Endothelial cell of umbilical vein (primary cell): ENCODE measurements at regions not wholly inside any gene's neighbourhood (a gene's known extent, or its start where the extent isn't known, plus 50 kb on each side); places are given as distances from the start of the nearest gene placed in this dataset.

Experiments
- BruUV-seq: library from RNA; stranded (reverse); fragments of 400-500 nt; replicated peaks from 2 replicates; lab custom pipeline; 2021; lab: Mats Ljungman, UMichigan
- CTCF ChIA-PET: fragments of 300-600, 350-600 bp; sonication (Branson Sonifier 250); formaldehyde crosslinking; loops from one replicate; lab custom pipeline; 2021; ENCODE audit warnings: antibody characterized with exemption, inconsistent platforms; lab: Charles Lee
- POLR2A ChIA-PET: fragments of 300-600, 350-600 bp; sonication (Branson Sonifier 250); formaldehyde crosslinking; loops from one replicate; lab custom pipeline; 2021; ENCODE audit warnings: antibody characterized with exemption, inconsistent platforms; lab: Charles Lee
- DNase-seq: peaks from one replicate; pipeline ENCODE4 v3.0.0-alpha.2; 2011; ENCODE audit warnings: low read depth, low spot score
- FAIRE-seq: peaks from 2 replicates; lab custom pipeline; 2011; peaks lifted over from hg19 to GRCh38; lab: Jason Lieb, UNC
- H2AFZ ChIP-seq: 2 replicates; pipeline ENCODE4 v1.6.0; 2012; ENCODE audit warnings: low read depth, low read length, control low read depth, inconsistent platforms
- H3K27ac ChIP-seq: 2 replicates; pipeline ENCODE4 v1.5.1; 2011; ENCODE audit warnings: low read depth, mild to moderate bottlenecking, control low read depth, low read length, moderate library complexity; ENCODE audit not compliant: insufficient read depth
- H3K27me3 ChIP-seq, 2 experiments: 2 replicates each; pipeline versions ENCODE4 v1.6.0 to v1.6.1; 2011; ENCODE audit warnings: low read length in 2 of 2, mixed read lengths in 1 of 2; ENCODE audit not compliant: control insufficient read depth in 2 of 2, insufficient read depth in 2 of 2
- H3K36me3 ChIP-seq, 2 experiments: 2 replicates in 1 of 2; 3 replicates in 1 of 2; pipeline ENCODE4 v1.5.1; 2011; ENCODE audit warnings: low read length in 2 of 2, mild to moderate bottlenecking in 1 of 2, moderate library complexity in 1 of 2; ENCODE audit not compliant: control insufficient read depth in 2 of 2, insufficient read depth in 2 of 2; ENCODE audit errors: extremely low read depth in 1 of 2
- H3K4me1 ChIP-seq: 3 replicates; pipeline ENCODE4 v1.5.1; 2011; ENCODE audit warnings: mild to moderate bottlenecking, low read length; ENCODE audit not compliant: control insufficient read depth, insufficient read depth; ENCODE audit errors: extremely low read depth
- H3K4me2 ChIP-seq: 2 replicates; pipeline ENCODE4 v1.6.1; 2011; ENCODE audit warnings: low read length, control low read depth, mixed read lengths; ENCODE audit not compliant: insufficient read depth
- H3K4me3 ChIP-seq, 3 experiments: fragments of 200-600 bp in 1 of 3; sonication (generic), shearing (Covaris generic) in 1 of 3; replicated peaks in 1 of 3; 2 replicates each; pipeline ENCODE4 v1.5.1; 2011 to 2016; ENCODE audit warnings: control low read depth in 3 of 3, low read length in 3 of 3, mild to moderate bottlenecking in 2 of 3, inconsistent platforms in 1 of 3, low read depth in 1 of 3, moderate library complexity in 1 of 3; ENCODE audit not compliant: insufficient read depth in 1 of 3
- H3K79me2 ChIP-seq: 2 replicates; pipeline ENCODE4 v1.6.0; 2012; ENCODE audit warnings: low read length, inconsistent platforms; ENCODE audit not compliant: control insufficient read depth, insufficient read depth
- H3K9ac ChIP-seq: replicated peaks from 2 replicates; pipeline ENCODE3; 2011; ENCODE audit warnings: low read length, control low read depth; ENCODE audit not compliant: insufficient read depth; ENCODE audit errors: extremely low read depth
- H3K9me1 ChIP-seq: replicated peaks from 3 replicates; pipeline ENCODE4 v1.6.0; 2011; ENCODE audit warnings: mild to moderate bottlenecking, low read length; ENCODE audit not compliant: control insufficient read depth, insufficient read depth; ENCODE audit errors: extremely low read depth
- H3K9me3 ChIP-seq: replicated peaks from 2 replicates; pipeline ENCODE4 v1.5.1; 2012; ENCODE audit warnings: low read length, inconsistent platforms; ENCODE audit not compliant: control insufficient read depth, insufficient read depth
- H4K20me1 ChIP-seq: replicated peaks from 2 replicates; pipeline ENCODE3; 2011; ENCODE audit warnings: mild to moderate bottlenecking, low read length; ENCODE audit not compliant: control insufficient read depth, insufficient read depth; ENCODE audit errors: extremely low read depth
- EZH2 ChIP-seq: IDR thresholded peaks from 2 replicates; pipeline ENCODE4 v1.6.1; 2012; ENCODE audit warnings: borderline replicate concordance, low read depth, mild to moderate bottlenecking, moderate library complexity, low read length, inconsistent platforms; ENCODE audit not compliant: severe bottlenecking
- FOS ChIP-seq: IDR thresholded peaks from 2 replicates; pipeline ENCODE4 v1.6.1; 2011; ENCODE audit warnings: mild to moderate bottlenecking, low read length, moderate library complexity, borderline replicate concordance; ENCODE audit not compliant: insufficient read depth
- JUN ChIP-seq: IDR thresholded peaks from 2 replicates; pipeline ENCODE4 v1.6.1; 2011; ENCODE audit warnings: borderline replicate concordance, low read depth; ENCODE audit not compliant: insufficient read length, insufficient read depth
- MYC ChIP-seq: IDR thresholded peaks from one replicate; pipeline ENCODE4 v1.6.1; 2011; ENCODE audit warnings: mild to moderate bottlenecking, low read depth, low read length
- POLR2A ChIP-seq: IDR thresholded peaks from 2 replicates; pipeline ENCODE4 v1.6.1; 2012; ENCODE audit warnings: low read depth, mild to moderate bottlenecking, control low read depth, low read length
- POLR2AphosphoS5 ChIP-seq: IDR thresholded peaks from 2 replicates; pipeline ENCODE4 v1.6.1; 2012; ENCODE audit warnings: low read depth, mild to moderate bottlenecking, control low read depth, low read length, moderate library complexity; ENCODE audit not compliant: insufficient read depth
- dilution Hi-C: fragments of 300-500 bp; cut with MboI; formaldehyde crosslinking; loops from one replicate; pipeline ENCODE4 v1.15.0; 2019; ENCODE audit warnings: low sequenced_read_pairs; ENCODE audit not compliant: extremely low pct_ligation_motif_present
- intact Hi-C: fragments of 100-400 bp; cut with micrococcal nuclease; formaldehyde crosslinking; loops from one replicate; pipeline ENCODE4 v1.10.0; 2022
- TF ChIP-seq, protein P1 (sequence below), 2 donors: IDR thresholded peaks; 1 replicate in 1 of 2; 2 replicates in 1 of 2; pipeline ENCODE4 v1.5.1; 2011; ENCODE audit warnings: low read length in 2 of 2, mild to moderate bottlenecking in 2 of 2, moderate library complexity in 2 of 2, control low read depth in 1 of 2, inconsistent platforms in 1 of 2, low read depth in 1 of 2; ENCODE audit not compliant: insufficient read depth in 1 of 2; ENCODE audit errors: extremely low read depth in 1 of 2

DNA sequence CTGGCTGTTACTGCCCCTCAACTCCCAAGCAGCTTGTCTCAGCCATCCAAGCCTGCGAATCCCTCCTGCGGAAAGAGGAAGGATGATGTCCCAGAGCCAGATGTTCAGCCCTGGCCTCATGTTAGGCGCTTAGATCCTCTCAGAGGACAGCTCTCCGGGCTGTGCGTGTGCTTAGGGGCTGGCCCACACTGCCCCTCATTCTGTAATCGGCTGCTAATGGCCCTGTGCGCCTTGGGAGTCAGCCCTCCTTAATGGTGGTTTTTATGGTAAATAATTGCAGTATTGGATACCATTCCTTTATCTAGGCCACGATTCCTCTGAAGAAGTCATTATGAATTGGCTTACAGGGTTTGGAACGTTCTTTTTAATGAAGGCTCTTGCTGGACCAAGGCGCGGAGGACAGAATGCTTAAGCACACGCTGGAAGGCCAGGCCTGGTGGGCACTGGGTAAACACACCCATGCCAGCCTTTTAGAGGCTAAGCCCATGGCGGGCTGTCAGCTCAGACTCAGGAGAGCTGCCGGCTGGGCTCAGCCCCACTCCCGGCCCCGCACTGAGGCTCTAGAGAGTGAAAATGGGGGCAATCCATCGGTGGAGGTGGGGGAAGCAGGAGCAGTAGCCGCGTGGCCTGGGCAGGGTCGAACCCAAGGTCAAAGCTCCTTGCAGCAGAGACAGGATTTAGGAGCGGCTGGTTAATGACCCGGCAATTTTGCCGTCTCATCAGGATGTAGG lies 1157.5 kb downstream of the BRD1 start:
- H3K79me2 ChIP-seq = no peaks in the 10 kb centered on the region
- intact Hi-C loops = no loop called here
- no peaks in the 10 kb centered on the region for H3K27me3 ChIP-seq

More for the DNA sequence above, 1157.5 kb downstream of the BRD1 start:
- FAIRE-seq = no peak
- no peak for TF ChIP-seq POLR2A
- TF ChIP-seq MYC = no peak
- TF ChIP-seq JUN = no peak
- no peak for TF ChIP-seq EZH2
- TF ChIP-seq POLR2AphosphoS5 = no peak
- TF ChIP-seq, protein P1, sequence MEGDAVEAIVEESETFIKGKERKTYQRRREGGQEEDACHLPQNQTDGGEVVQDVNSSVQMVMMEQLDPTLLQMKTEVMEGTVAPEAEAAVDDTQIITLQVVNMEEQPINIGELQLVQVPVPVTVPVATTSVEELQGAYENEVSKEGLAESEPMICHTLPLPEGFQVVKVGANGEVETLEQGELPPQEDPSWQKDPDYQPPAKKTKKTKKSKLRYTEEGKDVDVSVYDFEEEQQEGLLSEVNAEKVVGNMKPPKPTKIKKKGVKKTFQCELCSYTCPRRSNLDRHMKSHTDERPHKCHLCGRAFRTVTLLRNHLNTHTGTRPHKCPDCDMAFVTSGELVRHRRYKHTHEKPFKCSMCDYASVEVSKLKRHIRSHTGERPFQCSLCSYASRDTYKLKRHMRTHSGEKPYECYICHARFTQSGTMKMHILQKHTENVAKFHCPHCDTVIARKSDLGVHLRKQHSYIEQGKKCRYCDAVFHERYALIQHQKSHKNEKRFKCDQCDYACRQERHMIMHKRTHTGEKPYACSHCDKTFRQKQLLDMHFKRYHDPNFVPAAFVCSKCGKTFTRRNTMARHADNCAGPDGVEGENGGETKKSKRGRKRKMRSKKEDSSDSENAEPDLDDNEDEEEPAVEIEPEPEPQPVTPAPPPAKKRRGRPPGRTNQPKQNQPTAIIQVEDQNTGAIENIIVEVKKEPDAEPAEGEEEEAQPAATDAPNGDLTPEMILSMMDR (IDR thresholded peaks at IDR 0.05; ENCODE audit: extremely low read depth in 1 of 2, insufficient read depth in 1 of 2, low read depth in 1 of 2, low read length in 2 of 2) = no peak
- no peak for TF ChIP-seq FOS
- Histone ChIP-seq H3K9ac (no peak overlapping the region), H3K4me1 (no peaks in the 10 kb centered on the region), H3K4me2 (no peak overlapping the region), H2AFZ (no peak overlapping the region), H3K4me3 (no peak overlapping the region), H4K20me1 (no peaks in the 10 kb centered on the region), H3K36me3 (no peaks in the 10 kb centered on the region), H3K27ac (no peak overlapping the region), H3K9me1 (no peaks in the 10 kb centered on the region), H3K9me3 (peaks cover 6% of the 10 kb centered on the region)
- BruUV-seq = no TSS peak
- CTCF ChIA-PET = no interaction called here
- no peak for DNase-seq
- POLR2A ChIA-PET = no interaction called here
- dilution Hi-C loops = no loop called here
